ENCODE measurements at regions not wholly inside any gene's neighbourhood (a gene's known extent, or its start where the extent isn't known, plus 50 kb on each side); places are given as distances from the start of the nearest gene placed in this dataset.
"Not testable (repeated sequence)": the region's sequence is repeated elsewhere in the genome, so short reads cannot be mapped to it uniquely, and the experiment has no call there.

- DNase-seq (ENCODE audit: low spot score in 2 of 2): no peak
- Histone ChIP-seq H3K27ac (no peak overlapping the region), H3K9me3 (no peaks in the 10 kb centered on the region), H3K4me3 (no peak overlapping the region), H3K27me3 (no peaks in the 10 kb centered on the region), H3K36me3 (no peaks in the 10 kb centered on the region), H3K4me1 (no peaks in the 10 kb centered on the region)
- intact Hi-C loops (cut with DNase I): no loop called here
- TF ChIP-seq CTCF (IDR thresholded peaks at IDR 0.05): no peak
Measured at GRCh38 chr12:108424026-108424425, 84.9 kb upstream of the CMKLR1 start.

GRCh38 chr12:108423486-108423885, 84.4 kb upstream of the CMKLR1 start:
- intact Hi-C loops (cut with DNase I): no loop called here
- Histone ChIP-seq H3K36me3 (no peaks in the 10 kb centered on the region), H3K4me3 (no peak overlapping the region), H3K27ac (no peak overlapping the region), H3K9me3 (no peaks in the 10 kb centered on the region), H3K27me3 (no peaks in the 10 kb centered on the region), H3K4me1 (no peaks in the 10 kb centered on the region)
- no peak for TF ChIP-seq CTCF (IDR thresholded peaks at IDR 0.05)
- no peak for DNase-seq (ENCODE audit: low spot score in 2 of 2)

- H3K4me3 ChIP-seq; H3K36me3 ChIP-seq; H3K27ac ChIP-seq; H3K9me3 ChIP-seq; DNase-seq (ENCODE audit: low spot score in 2 of 2); intact Hi-C loops (cut with DNase I); H3K4me1 ChIP-seq; H3K27me3 ChIP-seq: not testable (repeated sequence)
Measured at GRCh38 chr12:108421082-108421481, 82.0 kb upstream of the CMKLR1 start.

DNA sequence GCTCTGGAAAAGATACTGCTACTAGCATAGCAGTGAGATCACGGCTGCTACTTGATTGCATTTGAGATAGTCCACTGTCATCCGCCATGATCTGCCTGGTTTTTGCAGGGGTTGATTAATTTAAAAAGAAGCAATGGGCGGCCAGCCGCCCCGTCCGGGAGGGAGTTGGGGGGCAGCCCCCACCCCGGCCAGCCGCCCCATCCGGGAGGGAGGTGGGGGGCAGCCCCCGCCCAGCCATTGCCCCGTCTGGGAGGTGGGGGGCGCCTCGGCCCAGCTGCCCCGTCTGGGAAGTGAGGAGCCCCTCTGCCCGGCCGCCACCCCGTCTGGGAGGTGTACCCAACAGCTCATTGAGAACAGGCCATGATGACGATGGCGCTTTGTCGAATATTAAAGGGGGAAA, 81.3 kb upstream of the CMKLR1 start:
- DNase-seq (ENCODE audit: low spot score in 2 of 2); H3K4me1 ChIP-seq; H3K36me3 ChIP-seq; H3K27me3 ChIP-seq; intact Hi-C loops (cut with DNase I); H3K9me3 ChIP-seq; H3K4me3 ChIP-seq; H3K27ac ChIP-seq: not testable (repeated sequence)

DNA sequence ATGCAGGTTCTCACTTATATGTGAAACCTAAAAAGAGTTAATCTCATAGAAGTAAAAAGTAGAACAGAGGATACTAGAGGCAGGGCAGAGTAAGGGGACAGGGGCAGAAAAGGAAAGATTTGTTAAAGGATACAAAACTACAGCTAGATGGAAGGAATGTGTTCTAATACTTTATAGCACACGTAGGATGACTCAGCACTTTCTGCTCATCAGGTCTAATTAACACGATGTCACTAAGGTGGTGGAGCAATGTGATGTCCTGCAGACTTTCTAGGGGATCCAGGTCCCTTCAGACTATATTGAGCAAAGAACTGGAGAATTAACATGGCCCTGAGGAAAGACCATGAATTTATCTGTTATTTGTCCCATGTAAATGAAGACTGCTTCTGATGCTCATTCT, 80.8 kb upstream of the CMKLR1 start:
- no peaks in the 10 kb centered on the region for H3K27me3 ChIP-seq
- no peak for TF ChIP-seq CTCF (IDR thresholded peaks at IDR 0.05)
- H3K4me3 ChIP-seq: no peak overlapping the region
- H3K4me1 ChIP-seq: peaks cover 0 to 3% of the 10 kb centered on the region in 2 donors
- no peaks in the 10 kb centered on the region for H3K9me3 ChIP-seq
- H3K36me3 ChIP-seq: no peaks in the 10 kb centered on the region
- DNase-seq (ENCODE audit: low spot score in 2 of 2): no peak
- H3K27ac ChIP-seq: no peak overlapping the region
- intact Hi-C loops (cut with DNase I): no loop called here

DNA sequence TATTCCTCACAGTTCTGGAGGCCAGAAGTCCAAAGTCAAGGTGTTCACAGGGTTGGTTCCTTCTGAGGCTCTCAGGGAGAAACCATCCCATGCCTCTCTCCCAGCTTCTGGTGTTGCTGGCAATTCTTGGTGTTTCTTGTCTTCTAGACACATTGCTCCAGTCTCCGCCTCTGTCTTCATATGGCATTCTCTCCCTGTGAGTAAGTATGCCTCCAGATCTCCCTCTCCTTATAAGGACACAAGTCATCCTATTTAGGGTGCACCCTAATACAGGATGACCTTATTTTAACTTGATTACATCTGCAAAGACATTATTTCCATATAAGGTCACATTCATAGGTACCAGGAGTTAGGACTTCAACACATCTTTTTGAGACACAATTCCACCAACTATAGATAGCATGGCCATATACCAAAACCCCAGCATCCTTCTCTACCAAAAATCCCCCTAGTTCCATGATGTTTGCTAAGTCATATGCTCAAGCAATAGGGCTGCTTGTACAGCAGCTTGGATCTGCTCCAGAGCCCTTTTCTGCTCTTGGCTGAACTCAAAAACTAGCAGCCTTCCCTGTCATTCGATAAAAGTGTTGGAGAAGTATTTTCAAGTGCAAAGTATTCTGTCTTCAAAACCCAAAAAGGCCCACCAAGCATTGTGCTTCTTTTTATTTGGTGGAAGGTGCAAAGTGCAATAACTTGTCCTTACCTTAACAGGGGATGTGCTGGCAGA, 79.2 kb upstream of the CMKLR1 start:
- Histone ChIP-seq H3K4me3 (no peak overlapping the region), H3K27ac (no peak overlapping the region), H3K4me1 (peaks cover 0 to 3% of the 10 kb centered on the region in 2 donors), H3K36me3 (no peaks in the 10 kb centered on the region), H3K27me3 (no peaks in the 10 kb centered on the region), H3K9me3 (no peaks in the 10 kb centered on the region)
- DNase-seq (ENCODE audit: low spot score in 2 of 2): no peak
- TF ChIP-seq CTCF (IDR thresholded peaks at IDR 0.05): no peak
- intact Hi-C loops (cut with DNase I): no loop called here

- Histone ChIP-seq H3K4me1 (peaks cover 0 to 3% of the 10 kb centered on the region in 2 donors), H3K27ac (no peak overlapping the region), H3K36me3 (no peaks in the 10 kb centered on the region), H3K4me3 (no peak overlapping the region), H3K9me3 (no peaks in the 10 kb centered on the region), H3K27me3 (no peaks in the 10 kb centered on the region)
- no peak for TF ChIP-seq CTCF (IDR thresholded peaks at IDR 0.05)
- intact Hi-C loops (cut with DNase I): no loop called here
- DNase-seq (ENCODE audit: low spot score in 2 of 2): no peak
Measured at GRCh38 chr12:108414021-108414420, 74.9 kb upstream of the CMKLR1 start.
